HepG2 (cell line): ENCODE measurements at regions not wholly inside any gene's neighbourhood (a gene's known extent, or its start where the extent isn't known, plus 50 kb on each side); places are given as distances from the start of the nearest gene placed in this dataset.

Experiments used
- AGO2 ChIP-seq: fragments of 200-400 bp; formaldehyde crosslinking; optimal IDR thresholded peaks from 2 replicates; pipeline ENCODE3; 2017; ENCODE audit warnings: mild to moderate bottlenecking, low read depth, low read length, moderate library complexity
- BRCA1 ChIP-seq: sonication (generic); formaldehyde crosslinking; IDR thresholded peaks from 2 replicates; pipeline ENCODE4 v1.4.0; 2020; ENCODE audit warnings: missing genetic modification reagents
- EP300 ChIP-seq, 3 experiments: sonication (generic) in 1 of 3; formaldehyde crosslinking in 1 of 3; IDR thresholded peaks; 2 replicates each; pipeline versions ENCODE4 v1.5.1 to v1.6.1; 2011 to 2020; ENCODE audit warnings: low read depth in 2 of 3, low read length in 2 of 3, borderline replicate concordance in 1 of 3, improper control_type of control experiment in 1 of 3, mild to moderate bottlenecking in 1 of 3, missing genetic modification reagents in 1 of 3, moderate library complexity in 1 of 3
- ERF ChIP-seq: IDR thresholded peaks from 2 replicates; pipeline ENCODE4 v1.6.1; 2018; ENCODE audit warnings: missing biosample characterization, missing genetic modification reagents
- MAFK ChIP-seq, 2 experiments: IDR thresholded peaks in 1 of 2; conservative IDR thresholded peaks in 1 of 2; 2 replicates each; pipeline ENCODE4 v1.6.1; 2011; ENCODE audit warnings: improper control_type of control experiment in 2 of 2, low read length in 2 of 2
- NCOA2 ChIP-seq: sonication (generic); formaldehyde crosslinking; IDR thresholded peaks from 2 replicates; pipeline ENCODE4 v1.8.0; 2022; ENCODE audit warnings: inconsistent platforms
- POLR2A ChIP-seq, 2 experiments: IDR thresholded peaks; 2 replicates each; pipeline ENCODE4 v1.6.1; 2011; ENCODE audit warnings: low read depth in 2 of 2, low read length in 2 of 2, mild to moderate bottlenecking in 1 of 2, moderate library complexity in 1 of 2; ENCODE audit not compliant: insufficient read depth in 1 of 2
- RNF2 ChIP-seq: fragments of 450-650 bp; conservative IDR thresholded peaks from 2 replicates; pipeline ENCODE4 v1.6.1; 2016; ENCODE audit warnings: low read depth
- SMC3 ChIP-seq: IDR thresholded peaks from 2 replicates; pipeline ENCODE4 v1.6.1; 2011; ENCODE audit warnings: low read length, improper control_type of control experiment
- ZFX ChIP-seq: sonication (generic); formaldehyde crosslinking; IDR thresholded peaks from 2 replicates; pipeline ENCODE4 v1.4.0; 2020; ENCODE audit warnings: mild to moderate bottlenecking, low read depth, missing genetic modification reagents, moderate library complexity
- ZNF24 ChIP-seq: fragments of 450-650 bp; IDR thresholded peaks from 2 replicates; pipeline ENCODE4 v1.6.1; 2017; ENCODE audit warnings: antibody characterized with exemption, mild to moderate bottlenecking
- TF ChIP-seq, protein P1 (sequence below): sonication (generic); formaldehyde crosslinking; IDR thresholded peaks from 2 replicates; pipeline ENCODE4 v1.5.0; 2020; ENCODE audit warnings: mild to moderate bottlenecking, missing genetic modification reagents, moderate library complexity

DNA sequence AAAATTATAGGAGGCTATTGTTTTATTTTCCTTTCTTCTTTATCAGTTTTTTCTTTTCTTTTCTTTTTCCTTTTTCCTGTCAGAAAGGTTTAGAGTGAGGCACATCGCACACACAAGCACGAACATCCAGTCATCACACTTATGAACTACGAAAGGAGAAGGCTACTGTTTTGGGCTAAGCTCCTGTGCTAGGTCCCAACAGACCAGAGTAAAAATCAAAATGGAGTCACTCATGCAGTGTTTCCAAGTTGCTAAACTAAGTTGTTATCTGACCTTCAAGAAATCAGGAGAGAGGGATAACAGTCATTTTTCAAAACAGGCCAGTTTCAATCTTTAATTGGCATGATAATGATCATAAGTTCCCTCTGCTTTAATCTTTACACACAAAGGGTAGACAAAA is 93.6 kb downstream of the CD24 start:
- TF ChIP-seq AGO2, result no peak
- TF ChIP-seq ZFX (CRISPR knock-in tag), result no peak
- TF ChIP-seq EP300 (IDR thresholded peaks at IDR 0.05; ENCODE audit: low read depth in 2 of 2, low read length in 2 of 2), result no peak
- TF ChIP-seq EP300 (CRISPR knock-in tag; IDR thresholded peaks at IDR 0.05; ENCODE audit: borderline replicate concordance), result no peak
- no peak for TF ChIP-seq SMC3
- TF ChIP-seq, protein P1, sequence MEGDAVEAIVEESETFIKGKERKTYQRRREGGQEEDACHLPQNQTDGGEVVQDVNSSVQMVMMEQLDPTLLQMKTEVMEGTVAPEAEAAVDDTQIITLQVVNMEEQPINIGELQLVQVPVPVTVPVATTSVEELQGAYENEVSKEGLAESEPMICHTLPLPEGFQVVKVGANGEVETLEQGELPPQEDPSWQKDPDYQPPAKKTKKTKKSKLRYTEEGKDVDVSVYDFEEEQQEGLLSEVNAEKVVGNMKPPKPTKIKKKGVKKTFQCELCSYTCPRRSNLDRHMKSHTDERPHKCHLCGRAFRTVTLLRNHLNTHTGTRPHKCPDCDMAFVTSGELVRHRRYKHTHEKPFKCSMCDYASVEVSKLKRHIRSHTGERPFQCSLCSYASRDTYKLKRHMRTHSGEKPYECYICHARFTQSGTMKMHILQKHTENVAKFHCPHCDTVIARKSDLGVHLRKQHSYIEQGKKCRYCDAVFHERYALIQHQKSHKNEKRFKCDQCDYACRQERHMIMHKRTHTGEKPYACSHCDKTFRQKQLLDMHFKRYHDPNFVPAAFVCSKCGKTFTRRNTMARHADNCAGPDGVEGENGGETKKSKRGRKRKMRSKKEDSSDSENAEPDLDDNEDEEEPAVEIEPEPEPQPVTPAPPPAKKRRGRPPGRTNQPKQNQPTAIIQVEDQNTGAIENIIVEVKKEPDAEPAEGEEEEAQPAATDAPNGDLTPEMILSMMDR, result no peak
- no peak for TF ChIP-seq BRCA1
- TF ChIP-seq POLR2A (IDR thresholded peaks at IDR 0.05; ENCODE audit: insufficient read depth in 1 of 2, low read depth in 2 of 2, low read length in 2 of 2), result no peak
- TF ChIP-seq RNF2, result no peak
- no peak for TF ChIP-seq ERF (CRISPR knock-in tag)
- TF ChIP-seq ZNF24, result no peak
- no peak for TF ChIP-seq NCOA2 (CRISPR knock-in tag)
- TF ChIP-seq MAFK (conservative IDR thresholded peaks at IDR 0.05 in 1 of 2, IDR thresholded peaks at IDR 0.05 in 1 of 2; ENCODE audit: low read length in 2 of 2), result no peak
